CD4-positive, alpha-beta T cell treated with Interferon alpha-2 for 1 hour (primary cell): ENCODE measurements at regions not wholly inside any gene's neighbourhood (a gene's known extent, or its start where the extent isn't known, plus 50 kb on each side); places are given as distances from the start of the nearest gene placed in this dataset.

Experiments used
- DNase-seq, 2 donors: peaks; one replicate each; pipeline ENCODE4 v3.0.0-alpha.2; 2020 to 2022

GRCh38 chr17:14940938-14941265, 324.2 kb downstream of the PMP22 start:
- no peak for DNase-seq

GRCh38 chr17:14940108-14940937, 324.8 kb downstream of the PMP22 start:
- DNase-seq: no peak

DNA sequence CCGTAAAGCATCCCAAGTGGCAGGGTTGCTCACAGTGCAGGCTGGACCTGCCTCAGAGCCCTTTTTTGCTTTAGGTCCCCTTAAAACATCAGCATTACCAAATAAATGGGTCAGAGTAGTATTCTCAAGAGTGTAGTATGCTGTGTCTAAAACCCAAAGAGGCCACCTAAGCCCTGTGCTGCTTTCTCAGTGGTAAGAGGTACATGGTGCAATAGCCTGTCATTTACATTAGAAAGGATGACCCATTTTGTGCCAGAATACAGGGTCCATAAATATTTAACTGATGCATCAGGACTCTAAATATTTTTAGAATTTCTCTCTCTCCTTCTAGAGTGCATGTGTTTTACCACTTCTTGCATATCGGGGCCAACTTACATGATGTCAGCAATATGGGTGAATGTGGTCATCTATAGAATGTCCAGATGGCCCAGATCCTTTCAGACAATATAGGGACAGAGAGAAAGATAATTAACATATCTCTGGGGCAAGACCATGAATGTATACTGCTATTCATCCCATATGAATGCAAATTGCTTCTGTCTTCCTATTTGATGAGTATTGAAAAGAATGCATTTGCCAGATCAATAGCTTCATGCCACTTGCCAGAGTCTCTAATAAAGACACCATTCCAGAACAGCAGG, 329.2 kb downstream of the PMP22 start:
- no peak for DNase-seq

- no peak for DNase-seq
These were observed 329.8 kb downstream of the PMP22 start for GRCh38 chr17:14935139-14935841.

DNA sequence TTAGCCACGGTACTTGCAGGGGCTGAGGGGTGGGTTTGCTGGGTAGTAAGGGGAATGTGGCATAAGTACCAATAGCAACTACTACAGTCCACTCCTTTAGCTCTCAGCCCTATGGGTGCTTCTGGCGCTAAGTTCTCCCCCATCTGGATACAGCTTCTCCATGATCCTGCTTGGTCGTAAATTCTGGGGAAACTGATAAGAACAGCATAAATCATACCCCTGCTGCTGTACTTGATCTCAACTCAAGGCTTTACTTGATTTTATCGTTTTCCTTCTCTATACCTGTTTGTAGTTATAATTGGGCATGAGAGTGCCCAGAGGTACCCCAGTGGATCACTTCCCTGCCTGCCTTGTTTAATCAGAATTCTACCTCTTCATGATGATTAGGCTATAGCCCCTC, 331.4 kb downstream of the PMP22 start:
- no peak for DNase-seq

- DNase-seq: peak; percentile 40 to 64
These were observed 338.5 kb downstream of the PMP22 start for GRCh38 chr17:14926526-14927122.

GRCh38 chr17:14926073-14926472, 339.1 kb downstream of the PMP22 start:
- no peak for DNase-seq

DNA sequence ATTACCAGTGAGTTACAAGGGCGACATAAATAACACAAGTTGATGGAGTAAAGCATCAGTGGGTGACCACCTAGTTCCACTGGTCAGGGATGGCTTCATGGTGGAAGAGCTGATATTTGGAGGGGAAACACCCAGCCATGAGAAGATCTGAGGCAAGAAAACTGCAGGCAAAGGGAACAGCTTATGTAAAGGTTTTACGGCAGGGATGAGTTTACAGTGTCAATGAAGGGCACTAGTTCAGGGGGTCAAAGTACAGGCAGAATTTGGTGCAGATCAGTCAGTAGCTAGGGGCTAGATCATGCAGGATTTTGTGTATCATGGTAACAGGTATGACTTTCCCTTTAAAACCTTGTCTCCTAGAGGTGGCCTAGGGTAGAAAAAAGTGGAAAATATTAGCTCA, 339.6 kb downstream of the PMP22 start:
- DNase-seq: no peak

DNA sequence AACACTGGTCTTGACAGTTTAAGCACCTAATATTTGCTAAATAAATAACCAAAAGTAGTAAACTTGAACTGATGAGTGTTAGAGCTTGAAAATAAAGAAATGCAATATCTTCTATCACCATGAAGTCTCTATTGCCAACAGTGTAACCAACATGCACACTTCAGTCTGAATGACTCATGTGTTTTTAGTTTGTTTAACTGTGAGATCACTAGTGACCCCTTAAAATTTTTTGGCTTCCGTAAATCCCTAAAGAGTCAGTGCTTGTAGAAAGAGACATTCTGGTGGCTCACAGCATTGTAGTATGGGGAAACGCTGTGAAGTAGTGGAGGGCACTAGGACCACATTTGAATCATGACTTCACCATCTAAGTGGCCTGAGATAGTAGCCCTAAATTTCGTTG, 341.1 kb downstream of the PMP22 start:
- no peak for DNase-seq

DNA sequence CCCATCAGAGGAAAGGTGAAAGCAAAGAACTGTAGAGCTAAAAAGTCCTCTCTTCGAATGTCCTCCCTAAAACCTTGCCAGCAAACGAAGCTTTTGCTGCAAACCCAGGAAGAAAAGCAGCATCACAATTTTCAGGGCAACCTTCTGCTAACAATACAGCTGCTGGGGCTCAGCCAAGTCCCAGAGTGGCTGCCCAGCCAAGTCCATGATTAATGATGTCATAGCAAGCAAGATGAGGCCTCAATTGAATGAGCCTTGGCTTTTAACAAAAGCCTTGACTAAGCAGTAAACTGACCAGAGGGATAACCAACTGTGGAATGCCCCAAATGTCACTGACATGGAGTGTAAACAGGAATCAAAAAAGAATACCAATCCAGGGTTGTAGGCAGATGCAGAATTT, 342.7 kb downstream of the PMP22 start:
- DNase-seq: no peak

DNA sequence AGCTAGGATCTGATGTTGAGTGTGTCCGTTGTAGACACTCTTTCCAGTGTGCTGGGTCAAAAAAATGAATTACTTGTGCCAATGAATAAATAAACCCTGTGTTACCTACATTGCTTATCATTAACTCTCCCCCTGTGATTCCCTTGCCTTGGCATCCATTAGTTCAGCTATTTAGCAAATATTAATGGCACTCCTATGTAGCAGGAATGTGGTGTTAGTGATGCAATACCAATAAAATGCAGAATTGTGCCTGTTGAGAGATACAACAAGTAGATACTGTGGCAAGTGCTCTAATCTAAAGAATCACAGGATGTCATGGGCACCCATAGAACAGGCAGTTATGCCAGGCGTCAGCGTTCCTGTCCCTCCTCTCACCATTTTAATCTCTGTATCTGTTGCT, 343.2 kb downstream of the PMP22 start:
- DNase-seq: no peak

DNA sequence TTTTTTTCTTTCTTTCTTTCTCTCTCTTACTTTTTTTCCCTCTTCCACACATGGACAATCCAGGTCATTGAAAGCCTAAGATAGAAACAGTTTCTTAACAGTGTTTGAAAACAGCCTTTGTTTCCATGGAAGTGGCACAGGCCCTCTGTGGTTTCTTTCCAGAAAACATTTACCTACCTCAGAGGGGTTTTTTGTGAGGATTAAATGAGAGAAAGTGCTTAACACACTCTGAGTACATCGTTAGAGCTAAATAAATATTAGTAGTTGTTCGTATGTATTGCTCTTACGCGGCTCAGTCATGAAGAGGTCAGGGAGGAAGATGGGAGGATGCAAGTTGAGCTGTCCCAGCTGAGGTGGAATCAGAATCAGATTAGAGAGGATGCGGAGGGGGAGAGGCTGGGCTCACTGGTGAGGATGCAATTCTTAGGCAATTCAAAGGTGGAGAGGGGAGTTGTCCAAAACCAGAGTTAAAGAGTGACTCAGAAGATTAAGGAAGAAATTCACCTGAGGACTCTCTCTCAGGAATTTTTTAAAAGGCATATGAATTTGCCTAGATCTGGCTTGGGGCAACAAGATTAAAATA, 345.4 kb downstream of the PMP22 start:
- no peak for DNase-seq

- no peak for DNase-seq
These were observed 346.0 kb downstream of the PMP22 start for GRCh38 chr17:14919094-14919493.

GRCh38 chr17:14918540-14918939, 346.6 kb downstream of the PMP22 start:
- DNase-seq: no peak

DNA sequence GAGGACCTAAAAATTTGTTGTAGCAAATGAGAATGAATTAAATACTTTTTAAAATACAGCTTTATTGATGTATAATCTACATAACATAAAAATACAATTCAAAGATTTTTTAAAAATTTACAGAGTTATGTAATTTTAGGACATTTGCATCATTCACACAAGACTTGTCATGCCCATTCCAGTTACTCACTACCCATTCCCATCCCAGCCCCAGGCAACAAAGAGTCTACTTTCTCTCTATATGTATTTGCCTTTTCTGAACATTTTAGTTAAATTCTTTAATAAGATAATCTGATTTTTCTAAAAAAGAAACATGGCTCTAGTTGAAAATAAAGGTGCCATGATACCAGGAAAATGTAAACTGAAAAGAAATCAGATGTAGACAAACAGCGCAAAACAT, 354.2 kb downstream of the PMP22 start:
- DNase-seq: no peak

- no peak for DNase-seq
These were observed 360.7 kb downstream of the PMP22 start for GRCh38 chr17:14904386-14904785.

- DNase-seq: no peak
These were observed 361.3 kb downstream of the PMP22 start for GRCh38 chr17:14903854-14904253.

DNA sequence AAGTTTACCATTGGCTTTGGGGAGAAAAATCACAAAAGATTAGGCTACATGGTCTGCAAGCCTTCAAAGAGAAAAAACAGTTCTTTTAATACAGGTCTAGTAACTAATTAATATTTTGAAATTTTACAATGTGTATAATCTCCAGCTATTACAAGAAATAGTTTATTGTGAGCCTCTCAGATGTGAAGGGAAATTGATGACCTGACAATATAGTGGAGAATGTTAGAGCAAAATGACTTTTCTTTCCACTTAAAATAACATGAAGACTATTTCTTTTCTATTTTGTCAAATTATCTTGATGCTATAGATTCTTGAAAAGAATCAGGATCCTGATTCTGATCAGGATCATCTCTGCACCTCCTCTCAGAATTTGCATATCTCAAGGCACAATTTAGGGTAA, 362.3 kb downstream of the PMP22 start:
- DNase-seq: no peak

GRCh38 chr17:14902297-14902696, 362.8 kb downstream of the PMP22 start:
- DNase-seq: no peak

DNA sequence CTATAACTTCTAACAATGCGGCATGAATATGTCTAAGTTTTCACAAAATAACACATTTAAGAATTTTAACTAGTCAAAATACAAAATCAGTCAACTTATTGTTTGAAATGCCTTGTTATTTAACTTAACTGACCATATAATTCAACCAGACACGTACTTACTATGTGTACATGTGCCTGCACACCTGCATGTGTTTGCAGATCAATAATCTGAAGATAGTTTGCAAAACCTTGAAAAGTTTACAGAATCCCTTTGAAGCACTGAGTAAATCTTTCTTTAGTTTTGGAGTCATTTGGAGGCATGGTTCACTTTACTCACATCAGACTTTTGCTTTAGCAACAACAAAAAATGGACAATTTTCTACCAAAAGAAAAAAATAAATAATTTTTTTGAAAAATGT, 363.8 kb downstream of the PMP22 start:
- no peak for DNase-seq

DNA sequence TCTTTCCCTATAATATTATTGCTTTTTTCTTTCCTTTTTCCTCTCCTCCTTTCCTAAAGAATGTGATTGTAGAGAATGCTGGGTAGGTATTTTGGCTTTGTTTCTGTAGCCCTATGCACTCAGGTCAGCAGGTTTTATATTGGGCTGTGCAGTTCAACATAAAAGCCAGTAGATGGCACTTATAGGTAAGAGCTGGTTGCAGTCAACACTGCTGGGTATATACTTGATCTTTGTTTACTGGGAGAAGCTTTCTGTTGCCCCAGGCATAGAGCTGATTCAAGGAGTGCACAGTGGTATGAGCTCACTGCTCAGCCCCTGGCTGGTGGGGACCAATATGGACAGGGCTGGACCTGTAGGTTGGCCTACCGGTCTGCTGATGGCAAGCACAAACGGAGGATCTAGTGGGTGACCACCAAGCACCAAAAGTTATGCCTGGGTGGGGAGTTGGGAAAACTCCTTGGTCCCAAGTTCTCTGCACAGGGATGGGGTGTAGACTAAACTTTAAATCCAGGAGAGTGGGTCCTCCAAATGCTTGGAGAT, 378.9 kb downstream of the PMP22 start:
- DNase-seq: no peak

GRCh38 chr17:14882131-14882530, 383.0 kb downstream of the PMP22 start:
- DNase-seq: no peak
